HL-60 (cell line): ENCODE measurements at regions not wholly inside any gene's neighbourhood (a gene's known extent, or its start where the extent isn't known, plus 50 kb on each side); places are given as distances from the start of the nearest gene placed in this dataset.

ENCODE experiments used
- CTCF ChIP-seq: IDR thresholded peaks from one replicate; pipeline ENCODE4 v1.5.1; 2011; ENCODE audit warnings: low read length, control low read depth, inconsistent platforms; ENCODE audit not compliant: insufficient read depth
- POLR2AphosphoS5 ChIP-seq: IDR thresholded peaks from 2 replicates; pipeline ENCODE4 v1.6.1; 2012; ENCODE audit warnings: low read depth

GRCh38 chr4:24720436-24720835 lies 74.9 kb upstream of the SOD3 start:
- TF ChIP-seq CTCF = no peak
- no peak for TF ChIP-seq POLR2AphosphoS5
